ENCODE measurements at regions not wholly inside any gene's neighbourhood (a gene's known extent, or its start where the extent isn't known, plus 50 kb on each side); places are given as distances from the start of the nearest gene placed in this dataset.

- intact Hi-C loops (cut with DNase I): no loop called here
- TF ChIP-seq CTCF (IDR thresholded peaks at IDR 0.05): no peak
- DNase-seq (no peak), ATAC-seq (no peak)
- no peak overlapping the region for H3K27ac ChIP-seq
- H3K36me3 ChIP-seq: no peaks in the 10 kb centered on the region
- no peaks in the 10 kb centered on the region for H3K27me3 ChIP-seq
- H3K4me1 ChIP-seq: no peaks in the 10 kb centered on the region
- no peaks in the 10 kb centered on the region for H3K9me3 ChIP-seq
- H3K4me3 ChIP-seq: no peak overlapping the region
Measured at GRCh38 chr2:180494286-180494685, 486.1 kb upstream of the UBE2E3 start.

- intact Hi-C loops (cut with DNase I): no loop called here
- no peak overlapping the region for H3K27ac ChIP-seq
- no peak for ATAC-seq
Measured at GRCh38 chr2:180482696-180483095, 475.6 kb upstream of the CWC22 start.

GRCh38 chr2:180481998-180482397 lies 474.9 kb upstream of the CWC22 start:
- ATAC-seq (no peak), DNase-seq (no peak)
- intact Hi-C loops (cut with DNase I): no loop called here

More at GRCh38 chr2:180482696-180483095, 475.6 kb upstream of the CWC22 start:
- H3K4me1 ChIP-seq: no peaks in the 10 kb centered on the region
- H3K27me3 ChIP-seq: no peaks in the 10 kb centered on the region
- H3K9me3 ChIP-seq: no peaks in the 10 kb centered on the region
- DNase-seq: no peak
- no peaks in the 10 kb centered on the region for H3K36me3 ChIP-seq
- H3K4me3 ChIP-seq: no peak overlapping the region
- TF ChIP-seq CTCF (IDR thresholded peaks at IDR 0.05): no peak

GRCh38 chr2:180478883-180479282 lies 471.8 kb upstream of the CWC22 start:
- Histone ChIP-seq H3K27ac (no peak overlapping the region), H3K36me3 (no peaks in the 10 kb centered on the region), H3K27me3 (no peaks in the 10 kb centered on the region), H3K4me3 (no peak overlapping the region), H3K9me3 (no peaks in the 10 kb centered on the region), H3K4me1 (no peaks in the 10 kb centered on the region)
- no peak for TF ChIP-seq CTCF (IDR thresholded peaks at IDR 0.05)
- ATAC-seq (no peak), DNase-seq (no peak)
- intact Hi-C loops (cut with DNase I): no loop called here

More at GRCh38 chr2:180481998-180482397, 474.9 kb upstream of the CWC22 start:
- Histone ChIP-seq H3K36me3 (no peaks in the 10 kb centered on the region), H3K4me1 (no peaks in the 10 kb centered on the region), H3K27me3 (no peaks in the 10 kb centered on the region), H3K27ac (no peak overlapping the region), H3K9me3 (no peaks in the 10 kb centered on the region), H3K4me3 (no peak overlapping the region)
- TF ChIP-seq CTCF (IDR thresholded peaks at IDR 0.05): no peak

GRCh38 chr2:180474716-180475115 lies 467.6 kb upstream of the CWC22 start:
- Histone ChIP-seq H3K27me3 (no peaks in the 10 kb centered on the region), H3K4me1 (no peaks in the 10 kb centered on the region), H3K9me3 (no peaks in the 10 kb centered on the region), H3K4me3 (no peak overlapping the region), H3K27ac (no peak overlapping the region), H3K36me3 (no peaks in the 10 kb centered on the region)
- no peak for TF ChIP-seq CTCF (IDR thresholded peaks at IDR 0.05)
- intact Hi-C loops (cut with DNase I): no loop called here
- ATAC-seq (no peak), DNase-seq (no peak)

- H3K27ac ChIP-seq: no peak overlapping the region
- no peaks in the 10 kb centered on the region for H3K27me3 ChIP-seq
- TF ChIP-seq CTCF (IDR thresholded peaks at IDR 0.05): no peak
Measured at GRCh38 chr2:180473456-180473855, 466.4 kb upstream of the CWC22 start.

More at GRCh38 chr2:180473456-180473855, 466.4 kb upstream of the CWC22 start:
- no peaks in the 10 kb centered on the region for H3K4me1 ChIP-seq
- ATAC-seq: no peak
- H3K9me3 ChIP-seq: peaks cover 6% of the 10 kb centered on the region
- intact Hi-C loops (cut with DNase I): no loop called here
- H3K4me3 ChIP-seq: no peak overlapping the region
- no peak for DNase-seq
- H3K36me3 ChIP-seq: no peaks in the 10 kb centered on the region
